ENCODE measurements at regions not wholly inside any gene's neighbourhood (a gene's known extent, or its start where the extent isn't known, plus 50 kb on each side); places are given as distances from the start of the nearest gene placed in this dataset.
"Not testable (repeated sequence)": the region's sequence is repeated elsewhere in the genome, so short reads cannot be mapped to it uniquely, and the experiment has no call there.

GRCh38 chr18:30141506-30141905 is 901.0 kb downstream of the DSC3 start:
- DNase-seq: not testable (repeated sequence)

- no peak for DNase-seq
Observed at GRCh38 chr18:30139631-30140287, 902.8 kb downstream of the DSC3 start.

DNA sequence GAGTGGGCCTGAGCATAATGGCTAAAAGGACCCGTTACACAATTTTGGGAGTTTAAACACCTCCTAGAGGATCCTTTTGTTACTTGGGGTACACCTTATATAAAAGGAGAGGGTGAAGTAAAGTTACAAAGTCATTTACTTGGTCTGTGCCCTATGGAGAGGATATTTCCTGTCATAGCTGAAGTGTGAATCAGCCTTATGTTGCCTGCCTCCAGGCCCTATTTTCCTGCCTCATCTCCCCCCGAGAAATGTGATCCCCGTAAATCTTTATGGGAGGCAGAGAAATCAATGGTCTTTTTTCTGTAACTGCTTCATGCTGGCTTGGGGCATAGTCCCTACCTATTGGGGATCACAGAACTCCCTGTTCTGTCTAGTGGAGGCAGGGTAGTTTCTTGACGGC is 906.6 kb downstream of the DSC3 start:
- DNase-seq: no peak

GRCh38 chr18:30134020-30134419 is 908.5 kb downstream of the DSC3 start:
- DNase-seq: no peak

DNA sequence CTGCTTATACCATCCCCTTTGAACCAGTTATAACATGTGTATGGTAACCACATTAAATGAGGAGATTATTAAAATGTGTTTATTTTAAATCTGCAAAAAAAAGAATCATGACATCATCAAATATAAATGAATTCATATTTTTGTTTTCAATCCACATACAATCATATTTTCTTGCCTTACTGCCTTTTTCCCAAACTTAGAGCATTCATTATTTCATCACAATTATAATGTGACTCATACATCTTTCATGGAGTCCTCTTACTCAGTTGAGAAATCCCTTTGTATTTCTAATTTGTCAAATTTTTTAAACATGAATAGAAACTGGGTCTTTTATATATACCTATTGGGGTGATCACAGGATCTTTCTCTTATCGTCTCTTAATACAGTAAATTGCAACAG is 909.6 kb downstream of the DSC3 start:
- DNase-seq: no peak

GRCh38 chr18:30121397-30121796 is 921.1 kb downstream of the DSC3 start:
- DNase-seq: no peak

GRCh38 chr18:30113454-30113853 is 929.1 kb downstream of the DSC3 start:
- no peak for DNase-seq

GRCh38 chr18:30106356-30106755 is 936.2 kb downstream of the DSC3 start:
- DNase-seq: no peak

DNA sequence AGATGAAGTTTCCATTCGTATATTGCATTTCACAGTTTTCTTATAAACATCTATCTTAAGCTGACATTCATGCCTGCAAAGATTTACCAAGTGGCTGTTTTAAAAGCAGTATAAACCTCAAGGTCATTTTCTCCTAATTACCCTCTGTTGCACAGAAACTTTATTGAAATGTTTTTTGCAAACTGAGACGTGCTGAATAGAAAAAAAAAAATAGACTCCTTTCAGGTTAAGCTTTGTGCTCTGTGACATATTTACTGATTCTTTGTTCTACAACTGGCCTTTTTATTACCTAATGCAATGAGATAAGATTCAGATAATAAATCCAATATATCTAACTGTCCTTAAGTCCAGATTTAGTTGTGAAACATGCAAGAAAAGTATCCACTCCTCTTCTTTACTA is 938.7 kb downstream of the DSC3 start:
- DNase-seq: no peak

GRCh38 chr18:30096796-30097195 is 945.7 kb downstream of the DSC3 start:
- DNase-seq: no peak

DNA sequence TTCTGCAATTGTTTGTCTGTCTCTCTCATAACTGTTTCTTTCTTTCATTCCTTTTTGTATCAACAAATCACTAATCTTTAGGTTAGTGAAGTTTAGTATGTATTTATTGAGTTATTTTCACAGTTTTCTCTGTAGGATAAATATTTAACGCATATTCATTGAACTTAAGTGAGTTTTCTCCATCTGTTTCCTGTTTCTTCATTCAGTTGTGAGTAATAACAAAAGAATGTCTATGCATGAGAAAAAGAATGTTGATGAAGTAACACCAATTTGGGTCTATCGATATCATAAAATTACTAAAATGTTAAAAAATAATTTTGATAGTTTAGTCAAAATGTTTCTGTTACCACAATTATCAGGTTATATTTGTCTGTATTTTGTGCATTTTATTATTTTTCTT is 948.0 kb downstream of the DSC3 start:
- DNase-seq: no peak

- no peak for DNase-seq
Observed at GRCh38 chr18:30093376-30093775, 949.2 kb downstream of the DSC3 start.

DNA sequence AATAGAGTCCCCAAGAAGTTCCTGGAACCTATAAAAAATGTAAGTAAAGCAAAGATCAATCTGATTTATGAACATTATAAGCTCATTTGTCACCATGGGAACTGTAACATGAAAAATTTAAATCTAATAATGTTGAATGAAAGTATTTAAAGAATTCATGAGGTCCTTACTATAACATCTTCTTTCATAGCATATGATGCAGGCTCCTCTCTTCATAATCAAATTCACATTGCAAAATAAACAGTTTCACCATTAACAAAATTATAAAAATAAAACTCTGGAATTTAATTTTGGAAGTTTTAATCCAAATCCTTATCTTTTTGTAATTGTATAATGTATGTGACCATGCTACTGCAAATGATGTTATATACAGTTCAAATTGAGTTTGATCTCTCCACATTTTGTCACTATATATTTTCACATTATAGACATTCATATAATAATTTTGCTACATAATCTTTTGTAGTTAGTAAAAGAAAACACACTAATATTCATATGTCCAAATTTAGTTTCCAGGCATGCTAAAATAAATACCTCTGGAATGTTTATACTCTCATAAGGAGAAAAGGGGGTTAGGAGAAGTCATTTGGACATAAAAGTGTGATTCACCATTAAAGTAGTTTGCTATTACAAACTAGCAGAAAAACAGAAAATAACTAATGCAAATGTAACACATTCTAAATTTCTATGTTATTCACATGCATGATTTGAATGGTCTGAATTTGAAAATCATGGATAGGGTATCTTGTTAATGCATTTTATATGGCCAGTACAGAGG is 954.1 kb downstream of the DSC3 start:
- no peak for DNase-seq

DNA sequence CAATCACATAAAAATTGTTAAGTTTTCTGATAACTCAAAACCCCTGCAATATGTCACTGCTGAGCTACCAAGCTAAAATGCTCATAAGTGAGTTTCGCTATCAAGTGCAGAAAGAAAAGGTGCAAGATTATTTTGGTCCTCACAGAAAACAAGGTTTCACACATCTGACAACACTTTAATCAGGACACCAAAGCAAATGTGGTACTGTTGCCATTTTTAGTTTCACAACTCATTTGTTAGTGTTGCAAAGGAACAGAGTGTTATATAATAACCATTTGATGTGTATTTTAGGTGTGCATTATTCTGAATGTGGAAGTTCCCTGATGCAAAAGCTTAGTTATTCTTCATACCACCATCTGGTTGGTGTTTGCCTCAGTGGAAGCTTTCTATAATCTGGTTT is 956.2 kb downstream of the DSC3 start:
- no peak for DNase-seq

DNA sequence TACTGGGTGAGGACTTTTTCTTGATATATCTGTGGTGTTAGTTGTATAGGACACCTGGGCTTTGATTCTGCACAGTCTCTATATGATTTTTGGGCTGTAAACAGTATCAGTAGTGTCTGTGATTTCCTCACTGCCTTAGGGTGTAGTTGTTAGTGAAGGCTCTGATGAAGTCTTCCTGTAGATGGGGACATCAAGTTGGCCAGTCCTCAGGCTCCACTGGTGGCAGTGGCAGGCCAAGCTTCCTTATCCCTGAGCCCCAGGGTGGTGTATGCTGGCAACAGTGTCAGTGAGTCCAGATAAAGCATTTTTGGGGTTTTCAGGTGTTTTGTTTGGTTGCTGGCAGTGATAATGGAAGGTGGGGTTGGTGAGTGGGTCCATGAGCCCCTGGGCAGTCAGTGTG is 961.4 kb downstream of the DSC3 start:
- no peak for DNase-seq

GRCh38 chr18:30072609-30073385 is 969.7 kb downstream of the DSC3 start:
- DNase-seq: no peak

GRCh38 chr18:30066288-30066687 is 976.3 kb downstream of the DSC3 start:
- DNase-seq: no peak

- DNase-seq: no peak
Observed at GRCh38 chr18:30057398-30057797, 985.1 kb downstream of the DSC3 start.

- no peak for DNase-seq
Observed at GRCh38 chr18:30056528-30056927, 986.0 kb downstream of the DSC3 start.

- no peak for DNase-seq
Observed at GRCh38 chr18:30044496-30044895, 998.0 kb downstream of the DSC3 start.

GRCh38 chr18:30039201-30039600 is 1003.3 kb downstream of the DSC3 start:
- no peak for DNase-seq

DNA sequence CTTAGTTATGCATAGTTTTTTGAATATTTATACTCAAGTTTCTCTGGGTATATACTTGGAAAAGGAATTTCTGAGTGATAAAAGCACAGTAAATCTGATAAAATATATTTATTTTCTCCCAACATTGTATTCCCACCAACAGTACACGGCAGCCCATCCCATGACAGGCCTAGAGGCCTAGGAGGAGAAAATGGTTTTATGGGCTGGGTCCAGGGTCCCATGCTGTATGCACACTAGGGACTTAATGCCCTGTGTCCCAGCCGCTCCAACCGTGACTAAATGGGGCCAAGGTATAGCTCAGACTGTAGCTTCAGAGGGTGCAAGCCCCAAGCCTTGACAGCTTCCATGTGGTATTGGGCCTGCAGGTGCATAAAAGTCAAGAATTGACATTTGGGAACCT is 1007.7 kb downstream of the DSC3 start:
- DNase-seq: no peak

DNA sequence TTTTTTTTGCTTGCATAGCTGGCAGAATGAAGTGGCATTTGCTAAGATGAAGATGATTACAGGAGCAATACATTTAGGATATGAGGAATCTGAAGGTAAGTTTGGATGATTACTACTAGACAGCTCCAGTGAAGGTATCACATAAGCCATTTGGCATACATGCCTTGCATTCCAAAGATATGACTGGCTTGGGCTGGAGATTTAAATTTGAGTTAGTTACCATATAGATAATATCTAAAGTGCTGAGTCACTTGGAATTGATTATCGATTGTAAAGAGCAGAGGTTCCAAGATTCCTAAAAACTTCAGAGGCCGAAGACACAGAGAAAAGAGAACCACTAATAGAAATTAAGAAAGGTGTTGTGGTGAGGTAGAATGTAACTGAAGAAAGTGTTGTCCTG is 1026.4 kb downstream of the DSC3 start:
- no peak for DNase-seq

GRCh38 chr18:30004965-30005364 is 1037.6 kb downstream of the DSC3 start:
- DNase-seq: no peak
